Activated CD4-positive, alpha-beta T cell treated with anti-CD3 and anti-CD28 coated beads, Interleukin-10, Interleukin-2, amounts not matched to agents 100 ng/mL and 50 ng/mL, durations not matched to agents 16 hours and 8 hours (primary cell): ENCODE measurements at regions not wholly inside any gene's neighbourhood (a gene's known extent, or its start where the extent isn't known, plus 50 kb on each side); places are given as distances from the start of the nearest gene placed in this dataset.
"Not testable (repeated sequence)": the region's sequence is repeated elsewhere in the genome, so short reads cannot be mapped to it uniquely, and the experiment has no call there.

ENCODE experiments used
- DNase-seq: peaks from one replicate; pipeline ENCODE4 v3.0.0-alpha.2; 2020

DNA sequence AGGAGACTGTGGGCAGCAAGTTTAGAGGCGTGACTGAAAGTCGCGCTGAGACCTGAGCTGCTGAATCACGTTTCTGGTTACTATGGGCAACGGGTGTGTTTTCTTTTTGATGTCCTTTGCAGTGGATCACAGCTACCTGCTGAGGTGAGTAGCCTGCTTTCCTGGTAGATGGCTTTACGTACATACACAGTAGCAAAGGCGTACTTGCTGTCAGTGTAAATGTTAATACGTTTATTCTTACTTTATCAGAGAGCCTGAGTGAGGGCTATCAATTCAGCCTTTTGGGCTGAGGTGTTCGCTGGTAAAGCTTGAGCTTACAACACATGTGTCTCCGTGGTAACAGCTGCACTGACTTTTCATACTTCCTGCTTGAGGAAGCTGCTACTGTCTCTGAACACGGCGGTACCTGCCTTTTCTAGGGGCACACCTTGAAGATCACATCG is 165.1 kb upstream of the CCZ1B start:
- peak; percentile 45 for DNase-seq

DNA sequence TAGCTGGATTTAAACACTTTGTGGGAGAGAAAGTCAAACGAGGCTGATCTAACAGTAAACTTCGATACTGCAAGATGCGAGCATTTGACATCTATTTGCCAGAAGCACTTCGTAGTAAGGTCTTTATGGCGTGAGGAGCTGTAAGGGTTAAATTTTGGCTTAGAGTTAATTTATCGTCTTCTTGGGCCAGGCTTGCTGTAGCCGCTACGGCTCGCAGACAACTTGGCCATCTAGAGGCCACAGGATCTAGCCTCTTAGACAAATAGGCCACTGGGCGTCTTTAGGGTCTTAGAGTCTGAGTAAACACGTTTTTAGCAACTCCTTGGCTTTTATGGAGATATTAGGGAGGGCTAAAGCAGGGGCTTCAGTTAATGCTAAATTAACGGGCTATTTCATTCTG is 165.6 kb upstream of the CCZ1B start:
- DNase-seq, result not testable (repeated sequence)

DNA sequence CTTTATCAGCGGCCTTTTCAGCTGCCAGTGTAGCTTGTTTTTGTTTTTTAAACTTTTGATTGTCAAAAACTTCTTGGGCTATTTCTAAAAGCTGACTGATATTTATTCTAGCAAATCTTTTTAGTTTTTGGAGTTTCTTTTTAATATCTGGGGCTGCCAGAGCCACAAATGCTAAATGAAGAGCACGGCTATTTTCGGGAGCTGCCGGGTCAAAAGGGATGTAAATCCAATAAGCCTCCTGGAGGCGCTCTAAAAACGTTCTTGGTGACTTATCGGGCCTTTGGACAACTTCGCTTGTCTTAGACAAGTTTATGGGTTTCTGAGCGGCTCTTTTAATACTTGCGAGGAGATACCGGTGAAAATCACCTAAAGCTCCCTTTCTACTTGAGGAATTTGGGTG is 166.1 kb upstream of the CCZ1B start:
- not testable (repeated sequence) for DNase-seq

DNA sequence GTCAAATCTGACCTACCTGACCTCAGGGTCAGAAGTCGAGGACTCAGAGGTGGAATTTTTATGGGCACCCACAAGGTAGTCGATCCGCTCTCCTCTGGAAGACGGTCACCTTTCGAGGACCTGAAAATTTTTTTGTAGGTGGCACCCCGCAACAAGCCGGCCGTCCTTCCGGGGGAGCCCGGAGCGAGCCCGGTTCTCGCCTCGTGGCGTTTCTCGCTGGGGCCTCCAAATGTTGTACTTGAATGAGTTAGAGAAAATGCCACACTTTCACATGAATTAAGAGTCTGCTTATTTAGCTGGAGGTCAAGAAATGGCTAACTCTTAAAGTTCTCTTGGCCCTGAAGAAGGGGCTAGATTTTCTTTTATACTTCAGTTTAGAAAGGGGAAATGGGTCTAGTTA is 169.0 kb upstream of the CCZ1B start:
- DNase-seq, result not testable (repeated sequence)

DNA sequence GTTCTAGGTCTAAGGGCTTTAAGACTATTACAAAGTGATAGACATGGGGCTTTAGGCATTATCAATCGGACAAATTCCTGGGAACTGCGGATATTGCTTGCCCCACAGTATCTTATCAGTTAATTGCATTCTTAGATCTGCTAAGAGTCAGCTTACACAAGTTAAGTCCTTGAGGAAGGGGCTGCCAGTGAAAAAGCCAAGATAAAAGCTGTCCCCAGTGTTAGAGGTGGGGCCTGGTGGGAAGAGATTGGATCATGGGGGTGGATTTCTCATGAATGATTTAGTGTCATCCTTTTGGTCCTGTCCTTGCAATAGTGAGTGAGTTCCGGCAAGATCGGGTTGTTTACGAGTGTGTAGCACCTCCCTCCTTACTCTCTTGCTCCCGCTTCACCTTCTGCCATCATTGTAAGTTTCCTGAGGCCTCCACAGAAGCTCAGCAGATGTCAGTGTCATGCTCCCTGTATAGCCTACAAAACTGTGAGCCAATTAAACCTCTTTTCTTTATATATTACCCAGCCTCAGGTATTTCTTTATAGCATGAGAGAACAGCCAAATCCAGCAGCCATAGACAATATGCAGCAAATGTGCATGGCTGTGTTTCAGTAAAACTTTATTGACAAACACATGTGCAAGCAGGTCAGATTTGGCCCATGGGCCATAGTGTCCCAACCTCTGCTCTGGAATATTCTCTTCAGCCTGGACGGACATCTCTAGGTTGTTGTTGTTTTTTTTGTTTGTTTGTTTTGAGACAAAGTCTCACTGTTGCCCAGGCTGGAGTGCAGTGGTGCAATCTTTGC is 169.6 kb upstream of the CCZ1B start:
- not testable (repeated sequence) for DNase-seq

DNA sequence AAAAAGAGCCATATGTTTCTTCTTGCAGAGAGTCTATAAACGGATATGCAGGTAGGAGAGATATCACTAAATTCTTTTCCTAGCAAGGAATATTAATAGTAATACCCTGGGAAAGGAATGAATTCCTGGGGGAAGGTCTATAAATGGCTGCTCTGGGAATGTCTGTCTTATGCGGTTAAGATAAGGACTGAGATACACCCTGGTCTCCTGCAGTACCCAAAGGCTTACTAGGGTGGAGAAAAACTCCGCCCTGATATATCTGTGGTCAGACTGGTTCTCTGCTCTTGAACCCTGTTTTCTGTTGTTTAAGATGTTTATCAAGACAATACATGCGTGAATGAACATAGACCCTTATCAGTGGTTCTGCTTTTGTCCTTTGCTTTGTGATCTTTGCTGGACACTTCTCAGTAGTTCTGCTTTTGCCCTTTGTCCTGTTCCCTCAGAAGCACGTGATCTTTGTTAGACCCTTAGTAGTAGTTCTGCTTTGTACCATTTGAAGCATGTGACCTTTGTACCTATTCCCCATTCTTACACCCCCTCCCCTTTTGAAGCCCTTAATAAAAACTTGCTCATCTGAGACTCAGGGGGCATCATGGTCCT is 173.1 kb upstream of the CCZ1B start:
- not testable (repeated sequence) for DNase-seq

DNA sequence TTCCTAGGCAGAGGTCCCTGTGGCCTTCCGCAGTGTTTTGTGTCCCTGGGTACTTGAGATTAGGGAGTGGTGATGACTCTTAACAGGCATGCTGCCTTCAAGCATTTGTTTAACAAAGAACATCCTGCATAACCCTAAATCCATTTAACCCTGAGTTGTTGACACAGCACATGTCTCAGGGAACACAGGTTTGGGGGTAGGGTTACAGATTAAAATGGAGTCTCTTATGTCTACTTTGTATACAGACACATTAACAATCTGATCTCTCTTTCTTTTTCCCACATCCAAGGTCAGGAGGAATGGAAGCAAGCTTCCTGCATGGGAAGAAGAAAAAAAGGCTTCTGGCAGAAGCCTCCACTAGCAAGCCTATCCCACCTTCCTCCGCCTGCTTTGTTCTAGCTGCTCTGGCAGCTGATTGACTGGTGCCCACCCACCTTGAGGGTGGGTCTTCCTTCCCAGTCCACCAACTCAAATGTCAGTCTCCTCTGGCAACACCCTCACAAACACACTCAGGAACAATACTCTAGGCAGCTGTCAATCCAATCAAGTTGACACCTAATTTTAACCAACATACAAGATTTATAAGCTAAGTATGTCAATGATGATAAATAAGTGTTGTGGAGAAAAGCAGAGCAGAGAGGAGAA is 176.5 kb upstream of the CCZ1B start:
- no peak for DNase-seq

DNA sequence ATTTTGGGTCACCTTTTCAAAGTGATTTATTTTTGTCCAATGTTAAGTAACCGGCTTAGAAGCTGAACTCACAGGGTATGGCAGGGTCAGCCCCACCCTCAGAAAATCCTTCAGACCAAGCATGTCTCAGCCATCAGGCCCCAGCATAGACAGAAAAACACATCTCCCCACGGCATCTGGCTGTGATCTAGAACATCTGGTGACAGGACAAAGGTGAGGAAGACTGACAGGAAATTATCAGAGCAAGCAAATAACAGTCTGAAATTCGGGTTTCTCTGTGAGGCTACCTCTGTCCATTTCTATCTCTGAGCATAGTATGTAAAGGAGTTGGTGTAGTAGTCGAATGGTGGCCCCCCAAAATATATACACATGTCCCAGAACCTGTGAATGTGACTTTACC is 177.0 kb upstream of the C1GALT1 start:
- DNase-seq, result no peak

DNA sequence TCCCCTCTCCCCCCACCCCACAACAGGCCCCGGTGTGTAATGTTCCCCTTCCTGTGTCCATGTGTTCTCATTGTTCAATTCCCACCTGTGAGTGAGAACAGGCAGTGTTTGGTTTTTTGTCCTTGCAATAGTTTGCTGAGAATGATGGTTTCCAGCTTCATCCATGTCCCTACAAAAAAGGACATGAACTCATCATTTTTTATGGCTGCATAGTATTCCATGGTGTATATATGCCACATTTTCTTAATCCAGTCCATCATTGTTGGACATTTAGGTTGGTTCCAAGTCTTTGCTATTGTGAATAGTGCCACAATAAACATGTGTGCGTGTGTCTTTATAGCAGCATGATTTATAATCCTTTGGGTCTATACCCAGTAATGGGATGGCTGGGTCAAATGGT is 176.4 kb upstream of the C1GALT1 start:
- DNase-seq, result not testable (repeated sequence)

DNA sequence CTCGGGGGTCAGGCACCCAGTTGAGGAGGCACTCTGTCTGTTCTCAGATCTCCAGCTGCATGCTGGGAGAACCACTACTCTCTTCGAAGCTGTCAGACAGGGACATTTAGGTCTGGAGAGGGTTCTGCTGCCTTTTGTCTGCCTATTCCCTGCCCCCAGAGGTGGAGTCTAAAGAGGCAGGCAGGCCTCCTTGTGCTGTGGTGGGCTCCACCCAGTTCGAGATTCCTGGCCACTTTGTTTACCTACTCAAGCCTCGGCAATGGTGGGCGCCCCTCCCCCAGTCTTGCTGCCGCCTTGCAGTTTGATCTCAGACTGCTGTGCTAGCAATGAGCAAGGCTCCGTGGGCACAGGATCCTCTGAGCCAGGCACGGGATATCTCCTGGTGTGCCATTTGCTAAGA is 171.1 kb upstream of the C1GALT1 start:
- not testable (repeated sequence) for DNase-seq

DNA sequence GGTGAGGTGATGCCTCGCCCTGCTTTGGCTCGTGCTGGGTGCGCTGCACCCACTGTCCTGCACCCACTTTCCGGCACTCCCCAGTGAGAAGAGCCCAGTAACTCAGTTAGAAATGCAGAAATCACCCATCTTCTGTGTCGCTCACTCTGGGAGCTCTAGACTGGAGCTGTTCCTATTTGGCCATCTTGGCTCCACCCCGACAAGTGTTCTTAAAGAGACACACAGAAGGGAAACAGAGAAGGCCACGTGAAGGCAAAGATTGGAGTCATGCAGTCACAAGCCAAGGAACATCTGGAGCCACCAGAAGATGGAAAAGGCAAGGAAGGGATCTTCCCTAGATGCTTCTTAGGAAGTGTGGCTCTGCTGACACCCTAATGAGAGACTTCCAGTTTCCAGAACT is 170.6 kb upstream of the C1GALT1 start:
- not testable (repeated sequence) for DNase-seq

DNA sequence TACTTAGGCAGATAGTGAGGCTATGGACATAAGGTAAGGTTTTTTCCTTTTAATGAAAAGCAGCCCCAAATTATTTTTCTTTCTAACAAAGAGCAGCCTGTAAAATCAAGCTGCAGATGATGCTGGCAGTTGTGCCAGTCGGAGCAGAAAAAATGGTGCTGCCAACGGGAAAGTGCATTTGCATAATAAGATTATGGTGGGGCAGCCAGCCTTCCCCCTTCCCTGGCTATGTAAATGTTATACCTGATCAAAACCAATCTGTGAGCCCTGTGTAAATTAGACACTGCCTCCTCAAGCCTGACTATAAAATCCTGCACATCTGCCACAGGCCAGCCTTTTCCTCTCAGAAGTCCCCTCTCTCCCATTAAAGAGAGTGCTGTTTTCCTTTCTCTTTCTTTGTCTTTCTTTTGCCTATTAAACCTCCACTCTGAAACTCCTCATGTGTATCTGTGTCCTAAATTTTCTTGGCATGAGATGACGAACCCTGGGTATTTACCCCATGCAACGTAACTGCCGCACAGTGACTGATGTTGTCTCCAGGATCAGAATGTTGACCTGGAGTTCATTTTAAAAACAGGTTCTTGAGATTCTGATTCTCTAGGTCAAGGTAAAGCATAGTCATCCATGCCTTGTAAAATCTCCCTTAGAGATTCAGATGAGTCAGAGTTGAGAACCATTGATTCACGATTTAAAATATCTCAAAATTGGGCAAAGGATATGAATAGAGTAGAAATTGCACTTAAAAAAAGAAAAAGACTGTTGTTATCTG is 167.3 kb upstream of the C1GALT1 start:
- DNase-seq, result no peak

DNA sequence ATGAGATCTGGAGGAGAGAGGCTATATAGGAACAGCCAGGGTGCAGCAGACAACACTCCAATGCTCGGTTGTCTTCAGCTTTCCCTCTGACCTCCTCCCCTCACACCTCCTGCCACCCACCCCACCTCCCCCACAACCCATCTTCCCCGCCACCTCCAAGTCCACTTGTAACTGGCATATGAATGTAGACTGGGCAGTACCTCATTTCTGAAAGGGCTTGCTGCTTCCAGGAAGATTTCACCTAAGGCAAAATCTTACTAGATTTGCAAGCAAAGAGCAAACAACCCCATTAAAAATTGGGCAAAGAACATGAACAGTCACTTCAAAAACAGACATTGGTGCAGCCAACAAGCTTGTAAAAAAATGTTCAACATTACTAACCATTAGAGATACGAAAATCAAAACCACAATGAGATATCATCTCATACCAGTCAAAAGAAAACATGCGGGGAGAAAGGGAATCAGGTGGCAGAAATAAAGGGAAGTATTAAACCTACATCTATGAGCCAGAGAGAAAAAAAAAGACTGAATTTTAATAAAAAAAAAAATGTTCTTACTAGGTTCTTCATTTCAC is 164.6 kb upstream of the C1GALT1 start:
- DNase-seq, result no peak

DNA sequence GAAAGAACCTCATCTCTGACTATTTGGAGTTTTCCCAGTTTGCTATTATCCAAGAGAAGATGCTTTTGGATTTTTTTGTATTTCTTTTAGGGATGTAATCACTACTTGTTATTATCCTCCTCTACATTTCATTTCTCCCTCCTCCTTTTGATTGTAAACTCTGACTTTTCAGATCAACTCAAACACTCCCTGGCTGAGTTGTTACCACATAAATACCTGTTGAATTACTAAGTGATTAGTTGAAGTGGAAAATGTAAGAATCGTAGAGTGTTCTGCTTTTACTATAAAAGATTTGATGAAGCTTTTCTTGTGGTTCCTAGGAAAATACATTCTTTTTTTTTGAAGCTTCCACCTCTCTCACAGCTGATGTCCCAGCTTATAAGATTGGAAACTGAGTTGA is 164.1 kb upstream of the C1GALT1 start:
- no peak for DNase-seq

DNA sequence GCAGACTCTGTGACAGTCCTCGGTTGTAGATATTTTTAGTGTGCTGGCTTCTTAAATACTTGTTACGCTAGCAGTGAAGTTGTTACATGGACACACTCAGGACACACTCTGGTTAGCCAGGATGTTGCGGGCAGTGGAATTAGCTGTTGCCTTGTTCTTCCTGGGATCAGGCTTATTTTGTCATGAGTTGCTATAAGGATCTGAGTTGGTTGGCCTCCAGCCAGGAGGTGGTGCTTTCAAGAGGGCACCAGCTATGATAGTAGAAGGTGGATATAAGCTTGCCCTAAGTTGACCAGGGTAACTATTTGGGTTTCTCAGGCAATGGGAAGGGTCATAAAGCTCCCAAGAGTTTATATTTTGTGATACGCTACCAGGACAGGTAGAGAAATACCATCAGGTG is 150.1 kb upstream of the C1GALT1 start:
- no peak for DNase-seq

DNA sequence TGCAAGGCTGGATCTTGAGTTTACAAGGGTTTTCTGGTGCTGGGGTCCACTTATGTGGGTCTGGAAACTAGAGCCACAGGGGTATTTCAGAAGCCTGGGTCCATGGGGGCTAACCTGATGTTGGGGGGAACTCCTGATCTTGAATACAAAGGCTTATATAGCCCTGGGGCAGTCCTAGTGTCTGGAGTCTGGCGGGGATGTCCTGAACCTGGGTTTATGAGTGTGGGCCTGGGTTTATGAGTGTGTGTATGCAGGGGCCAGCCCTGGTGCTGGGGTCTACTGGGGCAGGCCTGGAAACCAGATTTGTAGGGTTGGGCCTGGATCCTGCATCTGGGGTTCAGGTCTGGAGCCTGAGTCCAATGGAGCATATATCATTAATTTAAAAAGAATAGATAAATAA is 146.5 kb upstream of the C1GALT1 start:
- DNase-seq, result no peak

DNA sequence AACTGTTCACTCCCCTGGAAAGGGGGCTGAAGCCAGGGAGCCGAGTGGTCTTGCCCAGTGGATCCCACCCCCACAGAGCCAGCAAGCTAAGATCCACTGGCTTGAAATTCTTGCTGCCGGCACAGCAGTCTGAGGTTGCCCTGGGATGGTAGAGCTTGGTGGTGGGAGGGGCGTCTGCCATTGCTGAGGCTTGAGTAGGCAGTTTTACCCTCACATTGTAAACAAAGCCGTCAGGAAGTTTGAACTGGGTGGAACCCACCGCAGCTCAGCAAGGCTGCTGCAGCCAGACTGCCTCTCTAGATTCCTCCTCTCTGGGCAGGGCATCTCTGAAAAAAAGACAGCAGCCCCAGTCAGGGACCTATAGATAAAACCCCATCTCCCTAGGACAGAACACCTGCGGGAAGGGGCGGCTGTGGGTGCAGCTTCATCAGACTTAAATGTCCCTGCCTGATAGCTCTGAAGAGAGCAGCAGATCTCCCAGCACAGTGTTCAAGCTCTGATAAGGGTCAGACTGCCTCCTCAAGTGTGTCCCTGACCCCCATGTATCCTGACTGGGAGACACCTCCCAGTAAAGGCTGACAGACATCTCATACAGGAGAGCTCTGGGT is 140.0 kb upstream of the C1GALT1 start:
- not testable (repeated sequence) for DNase-seq

DNA sequence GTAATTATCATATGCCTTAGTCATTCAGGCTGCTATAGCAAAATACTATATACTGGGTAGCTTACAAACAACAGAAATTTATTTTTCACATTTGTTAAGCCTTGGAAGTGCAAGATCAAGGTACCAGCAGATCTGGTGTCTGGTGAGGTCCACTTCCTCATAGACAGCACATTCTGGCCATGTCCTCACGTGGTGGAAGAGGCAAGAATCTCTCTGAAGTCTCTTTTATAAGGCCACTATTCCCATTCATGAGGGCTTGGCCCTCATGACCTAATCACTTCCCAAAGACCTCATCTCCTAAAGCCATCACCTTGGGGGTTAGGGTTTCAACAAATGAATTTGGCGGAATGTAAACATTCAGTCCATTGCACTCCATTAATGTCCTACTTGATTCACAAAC is 137.5 kb upstream of the C1GALT1 start:
- DNase-seq, result no peak

DNA sequence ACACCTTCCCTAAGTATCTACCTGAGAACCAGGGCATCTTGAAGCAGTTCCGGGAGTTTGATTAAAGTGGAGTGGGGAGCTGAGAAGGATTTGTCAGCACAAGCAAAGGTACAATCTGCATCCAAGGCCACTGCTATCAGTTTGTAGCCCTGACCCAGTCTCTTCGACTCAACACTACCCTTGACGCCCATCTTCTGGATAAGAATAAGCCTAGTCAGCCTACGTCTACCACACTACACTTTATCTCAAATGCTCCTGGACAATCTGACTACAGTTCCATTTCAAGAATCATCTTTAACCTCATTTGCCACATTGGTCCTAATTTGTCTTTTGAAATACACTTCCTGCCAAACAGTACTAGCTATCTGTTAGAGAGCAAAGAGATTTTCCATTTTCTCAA is 134.1 kb upstream of the C1GALT1 start:
- no peak for DNase-seq

DNA sequence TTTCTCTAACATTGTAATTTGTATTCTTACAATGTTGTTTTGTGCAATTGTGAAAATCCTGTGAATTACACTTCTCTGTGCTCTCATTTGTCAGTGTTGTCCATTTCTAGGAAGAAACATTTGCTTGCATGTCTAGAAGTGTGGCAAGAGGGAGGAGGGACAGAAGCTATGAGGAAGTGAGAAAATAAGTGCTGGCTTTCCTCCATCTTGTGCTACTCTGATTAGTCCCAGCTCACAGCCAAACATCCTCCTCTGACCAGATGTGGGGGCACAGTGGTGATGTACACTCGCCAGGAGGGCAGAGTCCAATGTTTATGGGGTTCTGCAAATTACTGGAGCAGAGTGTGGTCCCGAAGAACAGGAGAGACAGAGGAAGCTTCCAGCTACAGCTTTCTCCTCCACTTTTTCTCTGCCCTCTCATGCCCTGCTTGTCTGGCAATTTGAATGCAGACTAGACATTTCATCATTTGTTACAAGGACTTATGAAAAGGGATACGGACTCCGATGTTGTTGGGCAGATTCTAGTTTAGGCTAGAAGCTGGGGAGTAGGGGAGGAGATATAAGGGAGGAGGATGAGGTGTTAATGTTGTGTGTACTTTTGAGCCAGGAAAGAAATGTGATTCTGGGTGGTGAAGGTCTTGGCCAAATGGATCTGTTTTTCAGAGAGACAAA is 131.0 kb upstream of the C1GALT1 start:
- no peak for DNase-seq

DNA sequence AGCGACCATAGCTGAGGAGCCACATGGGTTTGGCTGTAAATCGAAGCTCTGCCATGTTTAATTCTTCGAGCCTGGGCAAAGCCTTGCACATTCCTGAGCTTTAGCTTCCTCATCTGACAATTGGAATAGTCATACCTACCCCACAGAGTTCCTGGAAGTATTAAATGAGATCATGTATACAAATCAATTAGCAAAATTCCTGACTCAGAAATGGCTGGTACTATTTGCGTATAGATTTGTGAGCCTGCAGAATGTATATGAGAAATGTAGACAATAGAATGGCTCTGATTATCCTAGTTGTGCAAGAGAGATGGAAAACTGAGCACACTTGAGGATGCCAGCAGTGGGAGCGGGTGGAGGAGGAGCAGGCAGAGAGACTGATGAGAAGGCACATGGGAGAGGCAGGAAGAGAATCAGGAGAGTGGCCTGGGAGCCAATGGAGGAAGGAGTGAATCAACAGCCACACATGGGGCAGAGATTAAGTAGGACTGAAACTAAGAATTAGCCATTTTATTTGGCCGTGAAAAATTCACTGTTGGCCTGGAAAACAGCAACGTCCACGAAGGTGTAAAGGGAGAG is 128.0 kb upstream of the C1GALT1 start:
- no peak for DNase-seq
